Colonic mucosa (tissue), 4 donors: ENCODE measurements at regions not wholly inside any gene's neighbourhood (a gene's known extent, or its start where the extent isn't known, plus 50 kb on each side); places are given as distances from the start of the nearest gene placed in this dataset.

Experiments
- DNase-seq: peaks from one replicate; pipeline ENCODE4 v3.0.0-alpha.2; 2020
- H3K27ac ChIP-seq: fragments of 200-600 bp; one replicate; pipeline ENCODE4 v1.8.0; 2021
- H3K27me3 ChIP-seq: fragments of 200-600 bp; one replicate; pipeline ENCODE4 v1.8.0; 2021
- H3K36me3 ChIP-seq: fragments of 200-600 bp; one replicate; pipeline ENCODE4 v1.8.0; 2021
- H3K4me1 ChIP-seq: fragments of 200-600 bp; one replicate; pipeline ENCODE4 v1.8.0; 2021; ENCODE audit warnings: mild to moderate bottlenecking
- H3K4me3 ChIP-seq: fragments of 200-600 bp; one replicate; pipeline ENCODE4 v1.8.0; 2021
- H3K9ac ChIP-seq, 2 donors: one replicate each; pipeline ENCODE4 v1.7.0; 2013; ENCODE audit warnings: control low read depth in 2 of 2, low read depth in 2 of 2, low read length in 2 of 2
- H3K9me3 ChIP-seq: fragments of 200-600 bp; one replicate; pipeline ENCODE4 v1.8.0; 2021
- intact Hi-C: fragments of 100-400 bp; cut with DNase I; formaldehyde crosslinking; loops from one replicate; pipeline ENCODE4 v1.14.1; 2022
- TF ChIP-seq, protein P1 (sequence below): fragments of 200-600 bp; IDR thresholded peaks from one replicate; pipeline ENCODE4 v1.8.0; 2022; ENCODE audit warnings: antibody characterized with exemption, mild to moderate bottlenecking
- donor health status: healthy.
- donor health status: DM: no; HTN: no; CAD: no.
- donor health status: DM: no; HTN: no; CAD: no.

DNA sequence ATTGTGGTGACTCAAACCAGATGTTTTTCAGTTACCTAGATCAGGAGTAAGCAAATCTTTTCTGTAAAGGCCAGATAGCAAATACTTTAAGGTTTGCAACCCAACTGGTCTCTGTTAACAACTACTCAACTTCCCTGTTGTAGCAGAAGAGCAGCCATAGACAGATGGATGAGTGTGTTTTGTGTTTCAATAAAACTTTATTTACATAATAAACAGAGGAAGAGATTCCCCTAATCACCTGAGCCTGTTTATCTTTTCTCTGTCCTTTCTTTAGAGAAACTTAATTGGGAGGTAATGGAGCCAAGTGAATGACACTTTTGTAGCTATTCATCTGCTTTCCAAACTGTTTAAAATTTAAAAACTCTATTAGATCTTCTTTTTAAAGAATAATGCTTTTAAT lies 365.1 kb downstream of the IPO8 start:
- Histone ChIP-seq H3K27me3 (no peaks in the 10 kb centered on the region), H3K4me1 (no peaks in the 10 kb centered on the region), H3K27ac (no peak overlapping the region), H3K4me3 (no peak overlapping the region), H3K9me3 (no peaks in the 10 kb centered on the region), H3K36me3 (no peaks in the 10 kb centered on the region), H3K9ac (no peak overlapping the region)
- intact Hi-C loops = no loop called here
- TF ChIP-seq, protein P1, sequence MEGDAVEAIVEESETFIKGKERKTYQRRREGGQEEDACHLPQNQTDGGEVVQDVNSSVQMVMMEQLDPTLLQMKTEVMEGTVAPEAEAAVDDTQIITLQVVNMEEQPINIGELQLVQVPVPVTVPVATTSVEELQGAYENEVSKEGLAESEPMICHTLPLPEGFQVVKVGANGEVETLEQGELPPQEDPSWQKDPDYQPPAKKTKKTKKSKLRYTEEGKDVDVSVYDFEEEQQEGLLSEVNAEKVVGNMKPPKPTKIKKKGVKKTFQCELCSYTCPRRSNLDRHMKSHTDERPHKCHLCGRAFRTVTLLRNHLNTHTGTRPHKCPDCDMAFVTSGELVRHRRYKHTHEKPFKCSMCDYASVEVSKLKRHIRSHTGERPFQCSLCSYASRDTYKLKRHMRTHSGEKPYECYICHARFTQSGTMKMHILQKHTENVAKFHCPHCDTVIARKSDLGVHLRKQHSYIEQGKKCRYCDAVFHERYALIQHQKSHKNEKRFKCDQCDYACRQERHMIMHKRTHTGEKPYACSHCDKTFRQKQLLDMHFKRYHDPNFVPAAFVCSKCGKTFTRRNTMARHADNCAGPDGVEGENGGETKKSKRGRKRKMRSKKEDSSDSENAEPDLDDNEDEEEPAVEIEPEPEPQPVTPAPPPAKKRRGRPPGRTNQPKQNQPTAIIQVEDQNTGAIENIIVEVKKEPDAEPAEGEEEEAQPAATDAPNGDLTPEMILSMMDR = no peak
- no peak for DNase-seq

DNA sequence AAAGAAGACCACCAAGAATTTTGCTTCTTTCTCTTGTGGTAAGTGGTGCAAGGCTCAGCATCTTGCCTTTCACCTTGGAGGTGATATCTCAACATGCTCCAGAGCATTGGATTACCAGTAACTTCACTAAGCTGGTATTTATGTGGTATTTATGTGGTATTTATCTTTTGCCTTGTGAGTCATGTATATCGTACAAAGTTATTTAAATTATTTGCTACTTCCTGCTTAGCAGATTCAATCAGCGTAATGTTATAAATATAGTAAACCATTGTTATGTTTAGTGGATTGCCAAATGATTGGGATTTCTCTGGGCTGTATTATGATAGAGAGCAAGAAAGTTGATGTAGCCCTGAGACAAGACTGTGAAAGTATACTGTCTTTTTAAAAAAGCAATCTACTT lies 366.4 kb downstream of the IPO8 start:
- Histone ChIP-seq H3K9me3 (no peaks in the 10 kb centered on the region), H3K4me3 (no peak overlapping the region), H3K27ac (no peak overlapping the region), H3K27me3 (no peaks in the 10 kb centered on the region), H3K36me3 (no peaks in the 10 kb centered on the region), H3K4me1 (no peaks in the 10 kb centered on the region), H3K9ac (no peak overlapping the region)
- TF ChIP-seq, protein P1 = no peak
- intact Hi-C loops = no loop called here
- DNase-seq = no peak

DNA sequence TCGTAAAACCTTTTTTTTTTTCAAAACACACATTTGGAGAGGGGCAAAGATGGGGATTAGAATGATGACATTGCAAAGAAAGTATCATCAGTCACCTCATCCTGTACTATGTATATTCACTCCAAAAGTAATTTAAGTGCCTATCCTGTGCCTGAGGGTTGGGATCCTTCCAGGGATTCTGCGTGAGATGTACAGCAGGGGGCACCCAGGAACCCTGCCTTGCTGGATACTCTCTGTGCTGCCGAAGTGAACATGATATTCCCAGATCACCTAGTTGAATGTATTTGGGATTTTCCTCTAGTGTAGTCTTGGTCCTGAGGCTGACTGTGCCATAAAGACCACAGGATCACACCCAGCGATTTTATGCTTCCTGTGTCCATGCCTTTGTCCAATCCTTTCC lies 372.7 kb downstream of the IPO8 start:
- no peak overlapping the region for H3K4me3 ChIP-seq
- no peak overlapping the region for H3K9ac ChIP-seq
- no peak for DNase-seq
- H3K4me1 ChIP-seq = no peaks in the 10 kb centered on the region
- TF ChIP-seq, protein P1 = no peak
- H3K27me3 ChIP-seq = no peaks in the 10 kb centered on the region
- no peak overlapping the region for H3K27ac ChIP-seq
- H3K9me3 ChIP-seq = no peaks in the 10 kb centered on the region
- intact Hi-C loops = no loop called here
- no peaks in the 10 kb centered on the region for H3K36me3 ChIP-seq

DNA sequence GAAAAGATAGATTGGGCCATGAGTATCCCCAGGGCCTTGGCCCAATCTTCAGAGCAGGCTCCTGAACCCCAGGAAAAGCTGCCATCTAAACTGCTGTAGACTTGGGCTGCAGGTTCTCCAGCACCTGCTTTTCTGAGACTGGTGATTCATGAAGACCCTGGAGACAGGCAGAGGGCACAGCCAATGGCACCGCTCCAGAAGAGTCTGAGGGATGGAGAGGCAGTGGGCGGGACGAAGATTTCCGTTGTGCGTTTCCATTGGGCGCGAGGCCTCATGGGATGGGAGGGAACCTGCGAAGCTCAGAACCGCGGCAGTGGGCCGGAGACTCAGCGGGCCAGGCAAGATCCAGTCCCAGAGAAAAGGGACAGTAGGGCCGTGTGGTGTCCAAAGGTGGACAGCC lies 375.1 kb downstream of the IPO8 start:
- Histone ChIP-seq H3K36me3 (no peaks in the 10 kb centered on the region), H3K9ac (no peak overlapping the region), H3K9me3 (no peaks in the 10 kb centered on the region), H3K27me3 (no peaks in the 10 kb centered on the region), H3K27ac (no peak overlapping the region), H3K4me3 (no peak overlapping the region), H3K4me1 (no peaks in the 10 kb centered on the region)
- TF ChIP-seq, protein P1 = no peak
- intact Hi-C loops = no loop called here
- DNase-seq = no peak

DNA sequence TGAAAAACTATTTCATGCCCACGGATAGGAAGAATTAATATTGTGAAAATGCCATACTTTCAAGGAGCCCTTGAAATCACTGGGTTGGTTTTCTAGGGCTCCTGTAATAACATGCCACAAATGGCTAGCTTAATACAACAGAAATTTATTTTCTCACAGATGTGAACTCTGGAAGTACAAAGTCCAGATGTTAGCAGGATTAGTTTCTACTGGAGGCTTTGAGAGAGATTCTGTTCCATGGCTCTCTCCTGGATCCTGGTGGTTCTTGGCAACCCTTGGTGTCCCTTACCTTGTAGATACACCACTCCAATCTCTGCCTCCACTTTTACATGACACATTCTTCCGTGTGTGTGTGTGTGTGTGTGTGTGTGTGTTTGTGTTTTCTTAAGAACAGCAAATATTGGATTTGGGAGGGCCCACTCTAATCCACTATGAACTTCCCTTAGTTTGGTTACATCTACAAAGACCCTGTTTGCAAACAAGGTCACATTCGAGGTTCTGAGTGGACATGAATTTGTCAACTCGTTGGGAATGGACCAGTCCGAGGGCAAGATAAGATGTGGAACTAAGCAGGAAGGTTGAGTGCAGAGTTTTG lies 381.1 kb downstream of the IPO8 start:
- Histone ChIP-seq H3K9me3 (no peaks in the 10 kb centered on the region), H3K4me3 (no peak overlapping the region), H3K27me3 (no peaks in the 10 kb centered on the region), H3K9ac (no peak overlapping the region), H3K36me3 (no peaks in the 10 kb centered on the region), H3K4me1 (no peaks in the 10 kb centered on the region), H3K27ac (no peak overlapping the region)
- TF ChIP-seq, protein P1 = no peak
- intact Hi-C loops = no loop called here
- DNase-seq = no peak
